ENCODE measurements at regions not wholly inside any gene's neighbourhood (a gene's known extent, or its start where the extent isn't known, plus 50 kb on each side); places are given as distances from the start of the nearest gene placed in this dataset.

DNA sequence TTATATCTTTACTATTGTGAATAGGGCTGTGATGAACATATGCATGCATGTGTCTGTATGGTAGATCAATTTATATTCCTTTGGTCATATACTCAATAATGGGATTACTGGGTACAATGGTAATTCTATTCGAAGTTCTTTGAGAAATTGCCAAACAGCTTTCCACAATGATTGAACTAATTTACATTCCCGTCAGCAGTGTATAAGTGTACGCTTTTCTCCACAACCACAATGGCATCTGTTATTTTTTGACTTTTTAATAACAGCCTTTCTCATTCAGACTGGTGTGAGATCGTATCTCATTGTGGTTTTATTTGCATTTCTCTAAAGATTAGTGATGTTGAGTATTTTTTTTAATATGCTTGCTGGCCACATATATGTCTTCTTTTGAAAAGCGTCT, 439.4 kb upstream of the KLHL4 start:
- no peaks in the 10 kb centered on the region for H3K4me1 ChIP-seq
- H3K36me3 ChIP-seq: no peaks in the 10 kb centered on the region
- 85 to 89% methylated on average over 5 of the region's 5 CpGs for WGBS, 2 donors
- H3K27ac ChIP-seq: no peak overlapping the region
- intact Hi-C loops (cut with DNase I): no loop called here
- no peak overlapping the region for H3K4me3 ChIP-seq
- TF ChIP-seq POLR2A (IDR thresholded peaks at IDR 0.05): no peak
- no peak for TF ChIP-seq POLR2AphosphoS5 (IDR thresholded peaks at IDR 0.05)
- no peak for TF ChIP-seq EP300 (IDR thresholded peaks at IDR 0.05)
- TF ChIP-seq, protein P1, sequence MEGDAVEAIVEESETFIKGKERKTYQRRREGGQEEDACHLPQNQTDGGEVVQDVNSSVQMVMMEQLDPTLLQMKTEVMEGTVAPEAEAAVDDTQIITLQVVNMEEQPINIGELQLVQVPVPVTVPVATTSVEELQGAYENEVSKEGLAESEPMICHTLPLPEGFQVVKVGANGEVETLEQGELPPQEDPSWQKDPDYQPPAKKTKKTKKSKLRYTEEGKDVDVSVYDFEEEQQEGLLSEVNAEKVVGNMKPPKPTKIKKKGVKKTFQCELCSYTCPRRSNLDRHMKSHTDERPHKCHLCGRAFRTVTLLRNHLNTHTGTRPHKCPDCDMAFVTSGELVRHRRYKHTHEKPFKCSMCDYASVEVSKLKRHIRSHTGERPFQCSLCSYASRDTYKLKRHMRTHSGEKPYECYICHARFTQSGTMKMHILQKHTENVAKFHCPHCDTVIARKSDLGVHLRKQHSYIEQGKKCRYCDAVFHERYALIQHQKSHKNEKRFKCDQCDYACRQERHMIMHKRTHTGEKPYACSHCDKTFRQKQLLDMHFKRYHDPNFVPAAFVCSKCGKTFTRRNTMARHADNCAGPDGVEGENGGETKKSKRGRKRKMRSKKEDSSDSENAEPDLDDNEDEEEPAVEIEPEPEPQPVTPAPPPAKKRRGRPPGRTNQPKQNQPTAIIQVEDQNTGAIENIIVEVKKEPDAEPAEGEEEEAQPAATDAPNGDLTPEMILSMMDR (IDR thresholded peaks at IDR 0.05): no peak
- H3K9me3 ChIP-seq: no peaks in the 10 kb centered on the region
- no peak for DNase-seq
- H3K27me3 ChIP-seq: no peaks in the 10 kb centered on the region

DNA sequence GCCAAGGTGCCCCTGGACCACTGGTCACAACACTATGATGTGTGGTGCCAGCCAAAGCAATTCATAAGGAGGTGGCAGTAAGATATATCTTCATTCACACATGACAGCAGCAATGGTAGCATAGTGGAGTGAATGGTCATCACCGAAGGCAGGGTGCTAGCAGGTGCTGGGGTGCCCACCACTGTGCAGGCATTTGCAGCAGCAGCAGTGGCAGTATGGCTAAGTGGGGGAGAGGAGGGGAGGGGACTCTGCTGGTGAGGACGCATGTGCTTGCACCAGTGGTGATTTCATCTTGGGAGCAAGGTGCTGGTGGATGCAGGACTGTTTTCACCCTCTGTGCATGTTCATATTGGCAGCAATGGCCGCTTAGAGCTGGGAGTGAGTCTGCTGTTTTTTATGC, 419.1 kb upstream of the KLHL4 start:
- TF ChIP-seq POLR2AphosphoS5 (IDR thresholded peaks at IDR 0.05) (no peak), EP300 (IDR thresholded peaks at IDR 0.05) (no peak), POLR2A (IDR thresholded peaks at IDR 0.05) (no peak)
- TF ChIP-seq, protein P1 (IDR thresholded peaks at IDR 0.05): no peak
- H3K27ac ChIP-seq: no peak overlapping the region
- WGBS, 2 donors: 80 to 81% methylated on average over 3 of the region's 3 CpGs
- H3K27me3 ChIP-seq: no peaks in the 10 kb centered on the region
- no peaks in the 10 kb centered on the region for H3K9me3 ChIP-seq
- intact Hi-C loops (cut with DNase I): no loop called here
- H3K36me3 ChIP-seq: no peaks in the 10 kb centered on the region
- H3K4me1 ChIP-seq: no peaks in the 10 kb centered on the region
- H3K4me3 ChIP-seq: no peak overlapping the region
- DNase-seq: no peak

DNA sequence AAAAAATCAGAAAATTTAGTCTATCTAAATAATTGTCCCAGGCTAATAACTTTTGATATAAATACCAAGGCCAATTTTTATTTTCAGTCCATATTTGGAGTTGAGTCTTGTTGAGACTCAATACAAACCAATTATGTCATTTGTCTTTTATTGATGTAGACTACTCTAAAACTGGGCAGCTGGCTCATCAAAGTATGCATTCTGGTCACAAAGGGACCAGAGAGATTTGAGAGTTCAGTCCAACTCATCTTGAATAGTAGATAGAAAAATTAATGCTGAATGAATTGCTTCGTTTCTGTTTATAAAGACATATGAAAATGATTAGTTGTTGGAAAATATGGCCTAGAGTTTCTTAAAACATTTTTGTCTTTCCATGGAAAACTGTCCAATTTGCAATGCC, 412.5 kb upstream of the KLHL4 start:
- Histone ChIP-seq H3K27me3 (no peaks in the 10 kb centered on the region), H3K27ac (no peak overlapping the region), H3K4me1 (no peaks in the 10 kb centered on the region), H3K4me3 (no peak overlapping the region), H3K9me3 (no peaks in the 10 kb centered on the region), H3K36me3 (no peaks in the 10 kb centered on the region)
- no peak for TF ChIP-seq POLR2A (IDR thresholded peaks at IDR 0.05)
- WGBS, 2 donors: 73 to 85% methylated on average over 1 of the region's 1 CpG
- intact Hi-C loops (cut with DNase I): no loop called here
- no peak for DNase-seq

DNA sequence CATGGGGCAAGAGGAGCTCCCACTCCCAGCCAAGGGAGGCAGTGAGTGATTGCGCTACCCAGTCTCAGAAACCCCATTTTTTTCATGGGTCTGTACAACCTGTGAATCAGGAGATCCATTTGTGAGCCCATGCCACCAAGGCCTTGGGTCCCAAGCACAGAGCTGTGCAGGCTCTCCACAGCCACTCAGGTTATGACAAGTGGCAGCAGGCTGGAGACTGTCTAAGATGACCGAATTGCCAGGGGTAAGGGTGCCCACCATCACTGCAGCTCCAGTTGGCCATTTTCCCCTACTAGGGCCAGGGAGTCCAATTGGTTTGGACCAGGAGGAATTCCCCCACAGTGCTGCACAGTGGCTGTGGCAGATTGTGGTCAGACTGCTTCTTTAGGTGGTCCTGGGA, 407.5 kb upstream of the KLHL4 start:
- Histone ChIP-seq H3K27ac (no peak overlapping the region), H3K36me3 (no peaks in the 10 kb centered on the region), H3K4me1 (no peaks in the 10 kb centered on the region), H3K4me3 (no peak overlapping the region), H3K9me3 (no peaks in the 10 kb centered on the region), H3K27me3 (no peaks in the 10 kb centered on the region)
- intact Hi-C loops (cut with DNase I): no loop called here
- no peak for DNase-seq
- no peak for TF ChIP-seq POLR2AphosphoS5 (IDR thresholded peaks at IDR 0.05)
- TF ChIP-seq EP300 (IDR thresholded peaks at IDR 0.05): no peak
- TF ChIP-seq, protein P1 (IDR thresholded peaks at IDR 0.05): no peak
- TF ChIP-seq POLR2A (IDR thresholded peaks at IDR 0.05): no peak
- 47 to 91% methylated on average over 2 of the region's 2 CpGs for WGBS, 2 donors

DNA sequence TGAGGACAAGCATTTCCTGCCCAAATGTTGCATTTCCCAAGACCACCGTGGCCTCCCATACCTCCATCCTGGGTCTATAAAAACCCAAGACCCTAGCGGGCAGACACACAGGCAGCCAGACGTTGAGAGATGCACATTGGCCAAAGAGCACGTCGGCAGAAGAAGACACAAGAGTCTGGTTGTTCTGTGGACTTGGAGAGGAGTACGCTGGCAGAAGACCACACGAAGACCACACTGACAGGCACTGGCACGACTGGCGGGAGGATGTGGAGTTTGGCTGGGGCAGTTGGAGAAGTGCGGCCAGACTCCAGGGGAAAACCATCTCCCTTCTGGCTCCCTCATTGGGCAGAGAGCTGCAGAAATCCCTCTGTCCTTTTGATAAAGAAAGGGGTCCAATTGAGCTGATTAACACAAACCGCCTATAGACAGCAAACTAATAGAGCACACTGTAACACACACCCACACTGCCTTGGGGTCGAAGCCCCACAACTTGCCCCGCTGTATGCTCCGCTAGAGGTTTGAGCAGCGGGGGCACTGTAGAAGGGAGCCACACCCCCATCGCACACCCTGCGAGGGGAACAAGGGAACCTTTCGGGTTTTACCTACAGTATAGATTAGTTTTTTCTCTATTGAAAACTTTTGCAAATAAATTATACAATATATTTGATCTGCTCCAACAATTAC, 376.7 kb upstream of the KLHL4 start:
- no peaks in the 10 kb centered on the region for H3K36me3 ChIP-seq
- intact Hi-C loops (cut with DNase I): no loop called here
- no peak overlapping the region for H3K27ac ChIP-seq
- H3K9me3 ChIP-seq: no peaks in the 10 kb centered on the region
- H3K4me1 ChIP-seq: no peaks in the 10 kb centered on the region
- 91 to 94% methylated on average over 18 of the region's 18 CpGs for WGBS, 2 donors
- no peak for TF ChIP-seq POLR2A (IDR thresholded peaks at IDR 0.05)
- TF ChIP-seq, protein P1 (IDR thresholded peaks at IDR 0.05): no peak
- no peak for TF ChIP-seq POLR2AphosphoS5 (IDR thresholded peaks at IDR 0.05)
- TF ChIP-seq EP300 (IDR thresholded peaks at IDR 0.05): no peak
- no peak for DNase-seq
- H3K27me3 ChIP-seq: no peaks in the 10 kb centered on the region
- no peak overlapping the region for H3K4me3 ChIP-seq

Measured in sigmoid colon (tissue), 6 donors.